Vagina (tissue), 2 donors: ENCODE measurements at regions not wholly inside any gene's neighbourhood (a gene's known extent, or its start where the extent isn't known, plus 50 kb on each side); places are given as distances from the start of the nearest gene placed in this dataset.

Source experiments
- POLR2AphosphoS5 ChIP-seq, 2 donors: sonication (generic); formaldehyde crosslinking; IDR thresholded peaks; one replicate each; pipeline ENCODE4 v1.9.0; 2017; ENCODE audit warnings: antibody characterized with exemption in 2 of 2, mild to moderate bottlenecking in 2 of 2, low read depth in 1 of 2; ENCODE audit not compliant: insufficient read depth in 1 of 2
- TF ChIP-seq, protein P1 (sequence below), 3 experiments: fragments of 450-650 bp in 2 of 3; fragments of 200-600 bp in 1 of 3; sonication (generic) in 1 of 3; IDR thresholded peaks; one replicate each; pipeline ENCODE4 v1.5.1; 2017 to 2019; ENCODE audit warnings: antibody characterized with exemption in 3 of 3, mild to moderate bottlenecking in 2 of 3, moderate library complexity in 2 of 3

DNA sequence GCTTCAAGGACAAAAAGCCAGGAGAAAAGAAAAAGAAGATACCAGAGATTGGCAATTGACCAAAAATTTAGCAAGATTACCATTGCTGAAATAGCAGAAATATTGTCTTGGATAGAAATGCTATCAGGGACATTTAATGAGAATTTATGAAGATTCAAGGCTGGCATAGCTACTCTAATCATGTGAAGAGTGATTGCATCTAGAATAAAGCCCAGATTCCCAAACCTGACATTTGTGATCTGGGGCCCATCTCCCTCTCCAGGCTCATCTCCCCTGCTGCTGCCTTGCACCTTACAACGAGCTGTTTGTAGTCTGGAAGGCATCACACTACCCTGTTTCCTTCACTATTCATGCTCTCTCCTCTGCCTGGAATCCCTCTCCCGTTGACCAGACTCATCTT is 114.5 kb downstream of the C9orf152 start:
- TF ChIP-seq POLR2AphosphoS5 (IDR thresholded peaks at IDR 0.05; ENCODE audit: insufficient read depth in 1 of 2, low read depth in 1 of 2), result no peak
- TF ChIP-seq, protein P1, sequence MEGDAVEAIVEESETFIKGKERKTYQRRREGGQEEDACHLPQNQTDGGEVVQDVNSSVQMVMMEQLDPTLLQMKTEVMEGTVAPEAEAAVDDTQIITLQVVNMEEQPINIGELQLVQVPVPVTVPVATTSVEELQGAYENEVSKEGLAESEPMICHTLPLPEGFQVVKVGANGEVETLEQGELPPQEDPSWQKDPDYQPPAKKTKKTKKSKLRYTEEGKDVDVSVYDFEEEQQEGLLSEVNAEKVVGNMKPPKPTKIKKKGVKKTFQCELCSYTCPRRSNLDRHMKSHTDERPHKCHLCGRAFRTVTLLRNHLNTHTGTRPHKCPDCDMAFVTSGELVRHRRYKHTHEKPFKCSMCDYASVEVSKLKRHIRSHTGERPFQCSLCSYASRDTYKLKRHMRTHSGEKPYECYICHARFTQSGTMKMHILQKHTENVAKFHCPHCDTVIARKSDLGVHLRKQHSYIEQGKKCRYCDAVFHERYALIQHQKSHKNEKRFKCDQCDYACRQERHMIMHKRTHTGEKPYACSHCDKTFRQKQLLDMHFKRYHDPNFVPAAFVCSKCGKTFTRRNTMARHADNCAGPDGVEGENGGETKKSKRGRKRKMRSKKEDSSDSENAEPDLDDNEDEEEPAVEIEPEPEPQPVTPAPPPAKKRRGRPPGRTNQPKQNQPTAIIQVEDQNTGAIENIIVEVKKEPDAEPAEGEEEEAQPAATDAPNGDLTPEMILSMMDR (IDR thresholded peaks at IDR 0.05), result no peak
